22Rv1 (cell line): ENCODE measurements at regions not wholly inside any gene's neighbourhood (a gene's known extent, or its start where the extent isn't known, plus 50 kb on each side); places are given as distances from the start of the nearest gene placed in this dataset.

Experiments
- CTCF ChIP-seq: fragments of 450-650 bp; IDR thresholded peaks from 2 replicates; pipeline ENCODE4 v1.5.1; 2017; ENCODE audit warnings: mild to moderate bottlenecking
- ZFX ChIP-seq: fragments of 450-650 bp; IDR thresholded peaks from 2 replicates; pipeline ENCODE4 v1.6.1; 2017; ENCODE audit warnings: antibody characterized with exemption, borderline replicate concordance

- TF ChIP-seq CTCF, result no peak
- no peak for TF ChIP-seq ZFX
Measured at GRCh38 chr7:155225516-155225915, 72.2 kb upstream of the INSIG1 start.
